ENCODE measurements at regions not wholly inside any gene's neighbourhood (a gene's known extent, or its start where the extent isn't known, plus 50 kb on each side); places are given as distances from the start of the nearest gene placed in this dataset.

GRCh38 chr7:25583621-25584020 is 355.3 kb upstream of the NPVF start:
- no peak overlapping the region for H3K4me3 ChIP-seq (ENCODE audit: low read depth, low read length)
- TF ChIP-seq CTCF (IDR thresholded peaks at IDR 0.05; ENCODE audit: insufficient read depth, low read length, poor library complexity, severe bottlenecking), result no peak
- no peaks in the 10 kb centered on the region for H3K36me3 ChIP-seq (ENCODE audit: control insufficient read depth, insufficient read depth, low read length)
- no peak for DNase-seq (ENCODE audit: low read depth)
- H3K27me3 ChIP-seq (ENCODE audit: control insufficient read depth, insufficient read depth, low read length), result no peaks in the 10 kb centered on the region

GRCh38 chr7:25584112-25584938 is 356.0 kb upstream of the NPVF start:
- H3K36me3 ChIP-seq (ENCODE audit: control insufficient read depth, insufficient read depth, low read length), result no peaks in the 10 kb centered on the region
- no peak overlapping the region for H3K4me3 ChIP-seq (ENCODE audit: low read depth, low read length)
- H3K27me3 ChIP-seq (ENCODE audit: control insufficient read depth, insufficient read depth, low read length), result no peaks in the 10 kb centered on the region
- no peak for TF ChIP-seq CTCF (IDR thresholded peaks at IDR 0.05; ENCODE audit: insufficient read depth, low read length, poor library complexity, severe bottlenecking)
- no peak for DNase-seq (ENCODE audit: low read depth)

- H3K36me3 ChIP-seq (ENCODE audit: control insufficient read depth, insufficient read depth, low read length), result no peaks in the 10 kb centered on the region
- no peak for TF ChIP-seq CTCF (IDR thresholded peaks at IDR 0.05; ENCODE audit: insufficient read depth, low read length, poor library complexity, severe bottlenecking)
- no peak for DNase-seq (ENCODE audit: low read depth)
- no peak overlapping the region for H3K4me3 ChIP-seq (ENCODE audit: low read depth, low read length)
- no peaks in the 10 kb centered on the region for H3K27me3 ChIP-seq (ENCODE audit: control insufficient read depth, insufficient read depth, low read length)
Observed at GRCh38 chr7:25586513-25586912, 358.2 kb upstream of the NPVF start.

- no peak for DNase-seq (ENCODE audit: low read depth)
- TF ChIP-seq CTCF (IDR thresholded peaks at IDR 0.05; ENCODE audit: insufficient read depth, low read length, poor library complexity, severe bottlenecking), result no peak
- no peak overlapping the region for H3K4me3 ChIP-seq (ENCODE audit: low read depth, low read length)
- no peaks in the 10 kb centered on the region for H3K27me3 ChIP-seq (ENCODE audit: control insufficient read depth, insufficient read depth, low read length)
- H3K36me3 ChIP-seq (ENCODE audit: control insufficient read depth, insufficient read depth, low read length), result no peaks in the 10 kb centered on the region
Observed at GRCh38 chr7:25594122-25594521, 365.8 kb upstream of the NPVF start.

GRCh38 chr7:25594728-25595127 is 366.4 kb upstream of the NPVF start:
- Histone ChIP-seq H3K4me3 (ENCODE audit: low read depth, low read length) (no peak overlapping the region), H3K27me3 (ENCODE audit: control insufficient read depth, insufficient read depth, low read length) (no peaks in the 10 kb centered on the region), H3K36me3 (ENCODE audit: control insufficient read depth, insufficient read depth, low read length) (no peaks in the 10 kb centered on the region)
- no peak for DNase-seq (ENCODE audit: low read depth)
- TF ChIP-seq CTCF (IDR thresholded peaks at IDR 0.05; ENCODE audit: insufficient read depth, low read length, poor library complexity, severe bottlenecking), result no peak

- H3K4me3 ChIP-seq (ENCODE audit: low read depth, low read length), result no peak overlapping the region
- H3K27me3 ChIP-seq (ENCODE audit: control insufficient read depth, insufficient read depth, low read length), result no peaks in the 10 kb centered on the region
- no peak for DNase-seq (ENCODE audit: low read depth)
- no peaks in the 10 kb centered on the region for H3K36me3 ChIP-seq (ENCODE audit: control insufficient read depth, insufficient read depth, low read length)
- TF ChIP-seq CTCF (IDR thresholded peaks at IDR 0.05; ENCODE audit: insufficient read depth, low read length, poor library complexity, severe bottlenecking), result no peak
Observed at GRCh38 chr7:25595996-25596395, 367.7 kb upstream of the NPVF start.
